HG03175 (cell line): ENCODE measurements at regions not wholly inside any gene's neighbourhood (a gene's known extent, or its start where the extent isn't known, plus 50 kb on each side); places are given as distances from the start of the nearest gene placed in this dataset.
A peak's percentile ranks its signal among the peaks of the same experiment; 100 is the strongest.
"Not testable (repeated sequence)": the region's sequence is repeated elsewhere in the genome, so short reads cannot be mapped to it uniquely, and the experiment has no call there.

Experiments
- ATAC-seq: cut with Tn5 transposase; IDR thresholded peaks from one replicate; pipeline ENCODE4 v1.9.1; 2021; ENCODE audit warnings: mild to moderate bottlenecking, moderate library complexity; ENCODE audit not compliant: unreplicated experiment

DNA sequence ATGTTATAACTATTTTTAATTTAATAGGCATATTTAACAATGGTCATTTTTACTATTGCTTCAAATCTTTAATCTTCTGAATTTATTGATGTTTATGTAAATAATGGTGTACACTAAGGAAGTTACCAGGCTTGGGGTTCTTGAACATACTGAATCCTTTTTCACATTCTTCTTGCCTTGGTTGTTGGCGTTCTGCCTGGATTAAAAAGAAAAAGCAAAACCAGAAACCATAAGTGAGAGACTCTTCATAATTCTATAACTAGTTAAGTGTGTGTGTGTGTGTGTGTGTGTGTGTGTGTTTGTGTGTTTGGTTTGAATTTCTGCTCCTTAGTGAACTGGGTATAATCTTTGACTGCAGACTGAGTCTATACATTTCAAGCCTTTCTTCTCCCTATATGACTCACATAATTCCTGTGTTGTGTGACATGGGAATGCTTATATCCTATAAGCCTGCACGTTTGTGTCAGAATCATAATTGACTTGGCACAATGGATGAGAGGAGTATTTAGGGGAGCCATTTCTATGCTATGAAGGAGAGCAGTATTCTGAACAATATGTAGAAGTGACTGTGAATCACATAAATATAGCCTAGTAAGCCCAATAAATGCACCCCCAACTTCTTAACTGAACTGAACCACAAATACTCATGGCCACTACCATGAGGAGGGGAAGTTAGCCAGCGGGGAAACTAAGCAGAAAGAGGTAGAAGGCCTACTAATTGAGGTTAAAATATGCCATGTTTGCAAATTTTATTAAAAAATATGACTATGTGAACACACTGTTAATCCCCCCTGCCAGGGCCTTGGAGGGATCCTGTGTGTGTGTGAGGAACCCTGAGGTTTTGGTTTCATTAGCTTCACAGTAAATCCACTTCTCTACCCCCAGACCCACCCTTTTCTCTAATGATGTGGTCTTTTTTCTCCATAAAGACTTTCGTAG, 425.5 kb downstream of the BCKDHB start:
- no peak for ATAC-seq

DNA sequence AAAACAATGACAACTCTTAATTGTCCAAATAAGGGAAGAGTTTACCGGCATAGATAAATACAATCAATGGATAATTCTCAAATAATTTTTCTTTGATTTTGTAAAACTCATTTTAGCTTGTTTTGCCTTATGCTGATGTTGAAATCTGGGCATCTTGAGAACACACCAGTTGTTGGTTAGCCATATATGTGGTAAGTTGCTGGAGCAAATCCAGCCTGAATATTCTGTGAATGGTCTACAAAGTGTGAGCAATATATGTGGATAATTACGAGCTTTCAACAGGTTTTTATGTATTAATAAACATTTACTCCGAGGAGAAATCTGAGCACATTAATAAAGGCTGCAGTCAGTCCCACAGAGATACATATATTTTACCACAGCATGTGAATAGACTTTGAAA, 423.6 kb downstream of the BCKDHB start:
- ATAC-seq, result no peak

DNA sequence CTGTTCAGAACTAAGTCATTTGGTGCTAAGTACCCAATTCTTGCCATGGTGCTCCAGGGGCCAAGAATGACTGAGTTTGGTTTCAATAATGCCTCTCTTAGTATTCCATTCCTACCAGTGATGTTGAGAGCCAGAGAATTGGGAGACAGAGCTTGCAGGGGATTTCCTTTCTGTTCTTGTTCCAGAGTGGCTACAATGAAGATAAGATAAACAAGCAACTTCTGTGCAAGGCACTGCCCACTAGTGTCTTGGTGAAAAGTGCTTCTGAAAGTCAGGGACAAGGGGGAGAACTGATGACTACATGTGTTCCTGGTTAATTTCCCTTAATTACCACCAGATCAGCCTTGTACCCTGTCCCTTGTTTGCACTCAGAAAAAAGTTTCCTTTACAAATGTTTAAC, 421.6 kb downstream of the BCKDHB start:
- no peak for ATAC-seq

DNA sequence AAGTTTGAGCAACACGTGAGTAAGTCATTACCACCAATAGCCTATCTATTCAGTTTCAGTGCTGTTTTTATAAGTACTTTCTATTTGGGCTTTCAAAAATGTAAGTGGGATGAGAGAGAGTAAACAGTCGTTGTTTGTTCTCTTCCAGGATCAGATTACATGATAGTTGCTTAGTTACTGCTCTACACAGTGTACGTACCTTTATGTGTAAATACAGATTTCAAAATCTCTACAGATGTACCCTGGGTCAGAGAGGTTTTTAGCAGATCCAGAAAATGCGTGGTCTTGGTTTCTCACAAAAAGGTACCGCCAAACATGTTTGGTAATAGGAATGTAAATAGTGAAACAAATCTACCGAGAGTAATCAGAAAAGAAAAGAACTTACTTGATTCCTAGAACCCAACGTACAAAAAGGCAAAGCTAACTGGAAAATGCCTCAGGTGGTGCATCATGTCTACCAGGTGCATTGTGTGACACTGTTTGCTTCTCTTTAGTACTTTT, 421.1 kb downstream of the BCKDHB start:
- ATAC-seq, result no peak

DNA sequence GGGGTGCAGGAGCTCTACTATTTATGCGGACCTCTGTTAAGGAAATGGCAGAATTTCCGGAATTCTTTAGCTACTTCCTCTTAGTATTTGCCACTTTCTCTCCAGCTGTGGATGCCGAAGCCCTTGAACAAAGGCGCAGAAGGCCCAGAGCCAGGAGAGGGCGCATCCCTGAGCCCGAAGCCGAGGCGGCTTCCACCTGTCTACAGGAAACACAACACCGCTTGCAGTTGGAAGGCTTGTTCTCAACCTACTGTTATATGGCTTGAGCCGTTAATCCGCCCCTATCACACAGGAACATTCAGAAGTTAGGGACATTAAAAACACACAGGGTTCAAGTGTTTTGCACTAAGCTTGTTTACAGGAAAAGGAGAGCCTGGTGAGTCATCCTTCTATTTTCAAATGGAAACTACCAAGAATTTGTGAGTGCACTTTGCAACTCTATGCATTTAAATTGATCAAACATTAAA, 417.1 kb downstream of the BCKDHB start:
- ATAC-seq, result no peak

DNA sequence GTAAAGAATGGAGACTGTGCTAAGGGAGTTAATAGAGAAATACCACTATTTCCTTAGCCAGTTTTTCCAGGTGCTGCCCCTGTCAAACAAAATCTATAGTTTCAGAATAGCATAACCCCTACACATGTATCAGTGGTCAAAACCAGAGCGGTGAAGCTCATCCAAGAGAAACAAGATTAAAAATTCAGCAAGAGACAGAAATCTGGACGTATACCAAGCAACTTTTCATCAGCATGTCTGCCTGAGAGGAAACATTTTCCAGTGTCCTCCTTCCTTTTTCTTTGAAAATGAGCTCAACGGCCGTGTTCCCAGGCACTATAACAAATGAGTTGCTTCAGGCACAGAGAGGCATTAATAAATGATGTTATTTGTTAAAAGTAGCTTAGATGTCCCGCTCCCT, 416.5 kb downstream of the BCKDHB start:
- no peak for ATAC-seq

DNA sequence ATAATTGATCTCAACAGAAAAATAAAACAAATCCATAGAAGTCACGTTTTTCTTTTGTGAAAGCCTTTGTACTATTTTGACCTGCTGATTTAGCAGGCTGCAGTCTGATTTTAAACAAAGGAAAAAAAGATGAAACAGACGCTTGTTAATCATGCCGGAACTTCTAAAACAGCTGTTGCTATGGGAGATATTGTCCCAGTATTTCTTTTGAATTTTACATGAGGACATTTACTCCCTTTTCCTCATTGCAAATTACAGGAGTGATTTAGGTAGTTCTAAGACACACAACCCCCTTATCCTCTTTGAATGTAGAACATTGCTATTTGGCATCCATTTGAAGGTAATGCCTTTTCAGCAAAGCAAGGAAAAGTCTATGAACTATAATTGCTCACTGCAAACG, 416.1 kb downstream of the BCKDHB start:
- no peak for ATAC-seq

DNA sequence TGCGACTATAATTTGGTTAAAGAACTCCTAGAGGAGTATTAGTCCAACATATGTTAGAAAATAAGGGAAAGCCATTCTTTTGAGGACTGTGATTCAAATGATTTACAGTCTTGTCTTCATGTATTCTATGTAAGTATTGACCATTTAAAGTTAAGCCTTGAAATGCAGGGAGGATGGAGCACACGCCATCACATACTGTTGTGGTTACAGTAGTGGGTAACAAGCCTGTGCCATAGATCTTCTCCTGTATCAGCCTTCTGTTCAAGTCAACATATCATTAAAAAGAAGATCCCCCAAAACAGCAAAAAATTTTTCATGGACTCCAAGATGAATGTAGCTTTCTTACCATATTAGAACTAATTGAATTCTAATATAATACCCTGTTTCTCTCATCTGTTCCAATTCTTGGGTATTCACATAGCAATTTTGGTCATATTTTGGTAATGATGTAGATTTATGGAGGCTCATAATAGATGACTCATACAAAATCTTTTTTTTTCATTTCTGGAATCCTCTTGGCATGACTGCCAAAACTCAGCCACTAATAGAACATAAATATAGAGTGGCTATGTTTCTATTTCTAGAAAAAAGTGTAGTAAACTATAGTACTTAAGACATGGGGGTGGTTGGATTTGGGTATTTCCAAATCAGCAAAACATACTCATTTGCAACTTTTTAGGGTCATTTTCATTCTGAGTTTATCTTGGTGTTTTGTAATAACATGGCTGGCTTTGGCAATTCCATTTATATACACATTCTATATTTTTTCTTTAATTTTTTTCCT, 413.5 kb downstream of the BCKDHB start:
- ATAC-seq, result no peak

DNA sequence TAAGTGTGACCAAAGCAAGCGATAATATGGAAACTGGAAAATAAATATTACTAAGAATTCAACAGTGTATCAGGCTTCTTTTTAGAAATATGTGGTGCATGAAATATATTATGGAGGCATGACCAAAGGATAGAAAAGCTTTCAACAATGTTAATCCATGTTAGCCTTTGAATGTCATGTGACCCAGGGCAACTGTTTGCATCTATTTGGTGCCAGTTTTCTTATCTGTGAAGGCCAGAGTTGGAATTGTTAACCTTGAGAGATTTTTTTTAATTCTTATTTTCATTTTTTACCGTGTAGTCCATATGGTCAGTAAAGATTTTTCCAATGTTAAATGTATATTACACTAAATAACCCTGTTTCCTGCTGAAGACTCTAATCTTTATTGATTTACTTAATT, 411.1 kb downstream of the BCKDHB start:
- no peak for ATAC-seq

DNA sequence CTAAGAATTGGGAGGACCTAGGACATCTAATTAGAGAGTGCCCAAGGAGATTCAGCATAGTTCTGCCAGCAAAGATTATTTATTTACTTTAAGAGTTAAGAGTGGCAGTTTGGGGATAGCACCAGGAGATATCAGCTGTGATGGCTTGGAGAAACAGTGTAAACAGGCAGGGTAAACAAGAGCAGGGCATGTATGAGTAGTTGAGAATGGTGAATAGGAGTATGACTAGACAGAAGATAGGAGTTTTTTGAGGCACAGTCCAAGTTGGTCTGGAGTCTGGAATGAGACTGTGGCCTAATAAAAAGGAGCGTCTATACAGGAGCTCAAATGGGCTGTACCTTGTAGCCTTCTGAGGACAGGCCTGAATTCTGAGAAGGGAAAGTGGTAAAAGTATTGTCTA, 404.1 kb downstream of the BCKDHB start:
- ATAC-seq, result not testable (repeated sequence)

DNA sequence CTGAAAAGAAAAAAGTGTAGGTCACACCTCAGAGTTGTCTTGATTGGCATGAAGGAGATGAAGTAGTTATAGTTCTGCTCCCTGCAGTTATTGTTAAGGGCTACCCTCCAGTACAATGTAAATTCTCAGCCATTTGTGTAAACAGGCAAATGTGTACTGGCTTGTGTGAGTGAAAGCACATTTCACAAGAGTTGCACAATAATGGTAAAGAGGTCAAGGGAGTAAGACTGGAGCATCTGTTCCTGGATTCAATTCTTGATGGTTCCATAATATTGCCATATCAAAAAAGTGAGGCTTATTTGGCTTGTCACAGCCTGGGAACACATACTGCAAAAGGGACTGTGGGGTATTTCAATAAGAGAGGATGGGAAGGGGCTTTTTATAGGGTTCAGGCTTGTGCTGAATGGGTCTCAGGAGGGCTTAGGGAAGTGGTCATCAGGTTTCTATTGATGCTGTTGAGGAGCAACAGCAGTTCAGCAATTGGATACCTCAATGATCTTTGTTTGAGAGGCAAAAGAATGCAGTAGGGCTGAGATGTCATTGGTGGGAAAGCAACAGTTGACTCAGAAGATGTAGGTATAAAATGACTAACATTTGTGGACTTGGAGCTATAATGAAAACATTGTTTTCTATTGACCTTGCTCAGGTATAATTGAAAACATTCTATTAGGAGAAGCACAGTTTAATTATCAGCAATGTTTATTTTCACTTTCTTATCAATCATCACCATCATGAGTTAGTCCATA, 402.6 kb downstream of the BCKDHB start:
- ATAC-seq, result no peak

DNA sequence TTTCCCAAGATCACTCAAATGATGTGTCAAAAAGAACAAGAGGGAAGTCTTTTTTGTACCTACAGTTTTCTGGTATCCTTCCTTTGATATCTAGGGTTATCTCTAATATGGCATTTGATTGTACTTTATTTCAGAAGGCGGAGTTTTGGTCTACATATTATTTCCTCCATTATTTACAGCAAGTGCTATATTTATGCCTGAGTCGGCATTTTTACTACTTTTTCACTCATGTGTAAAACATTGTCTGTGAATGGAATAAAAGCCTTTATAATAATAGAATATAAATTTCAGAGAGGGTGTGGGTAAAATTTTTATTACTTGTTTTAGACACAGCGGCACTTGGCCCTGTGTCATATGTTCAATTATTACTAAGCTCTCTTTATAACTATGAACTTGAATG, 398.4 kb downstream of the BCKDHB start:
- ATAC-seq, result no peak

DNA sequence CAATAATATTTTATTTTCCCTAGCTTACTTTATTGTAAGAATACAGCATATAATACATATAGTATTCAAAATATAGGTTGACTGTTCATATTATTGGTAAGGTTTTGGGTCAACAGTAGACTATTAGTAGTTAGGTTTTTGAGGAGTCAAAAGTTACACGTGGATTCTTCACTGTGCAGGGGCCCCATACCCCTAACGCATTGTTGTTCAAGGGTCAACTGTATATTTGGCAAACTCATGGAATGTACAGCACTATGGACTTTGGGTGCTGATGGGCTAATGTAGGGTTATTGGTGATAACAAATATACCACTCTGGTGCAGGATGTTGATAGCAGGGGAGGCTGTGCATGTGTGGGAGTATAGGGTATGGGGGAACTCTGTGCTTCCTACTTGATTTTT, 397.2 kb downstream of the BCKDHB start:
- no peak for ATAC-seq

DNA sequence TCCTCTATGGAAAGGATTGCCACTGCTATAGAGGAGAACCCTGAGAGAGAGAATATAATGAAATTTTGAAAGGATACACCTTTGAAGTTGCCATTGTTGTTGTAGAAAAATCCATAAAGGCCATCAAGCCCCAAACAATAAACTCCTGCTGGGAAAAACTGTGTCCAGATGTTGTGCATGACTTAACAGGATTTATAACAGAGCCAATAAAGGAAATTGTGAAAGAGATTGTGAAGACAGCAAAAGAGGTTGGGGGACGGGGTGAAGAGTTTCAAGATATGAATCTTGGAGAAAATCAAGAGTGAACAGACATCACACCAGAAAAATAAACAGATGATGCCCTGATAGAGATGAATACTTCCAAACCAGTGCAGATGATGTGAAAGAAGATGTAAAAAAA, 396.4 kb downstream of the BCKDHB start:
- ATAC-seq, result no peak

DNA sequence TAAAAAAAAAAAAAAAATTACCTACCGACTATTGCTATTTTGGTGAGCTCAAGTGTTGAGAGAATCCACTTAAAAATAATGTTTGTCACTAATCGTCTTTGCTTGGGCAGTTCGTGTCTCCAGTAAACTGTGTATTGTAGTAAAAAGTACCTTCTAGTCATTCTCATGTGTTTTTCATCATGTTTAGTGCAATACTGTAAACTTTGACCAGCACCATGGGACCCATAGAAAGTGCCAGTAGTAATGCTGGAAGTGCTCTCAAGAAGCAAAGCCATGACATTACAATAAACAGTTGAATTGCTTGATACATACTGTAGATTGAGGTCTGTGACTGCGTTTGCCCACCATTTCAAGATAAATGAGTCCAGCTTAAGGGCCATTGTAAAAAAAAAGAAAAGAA, 395.2 kb downstream of the BCKDHB start:
- ATAC-seq, result no peak

DNA sequence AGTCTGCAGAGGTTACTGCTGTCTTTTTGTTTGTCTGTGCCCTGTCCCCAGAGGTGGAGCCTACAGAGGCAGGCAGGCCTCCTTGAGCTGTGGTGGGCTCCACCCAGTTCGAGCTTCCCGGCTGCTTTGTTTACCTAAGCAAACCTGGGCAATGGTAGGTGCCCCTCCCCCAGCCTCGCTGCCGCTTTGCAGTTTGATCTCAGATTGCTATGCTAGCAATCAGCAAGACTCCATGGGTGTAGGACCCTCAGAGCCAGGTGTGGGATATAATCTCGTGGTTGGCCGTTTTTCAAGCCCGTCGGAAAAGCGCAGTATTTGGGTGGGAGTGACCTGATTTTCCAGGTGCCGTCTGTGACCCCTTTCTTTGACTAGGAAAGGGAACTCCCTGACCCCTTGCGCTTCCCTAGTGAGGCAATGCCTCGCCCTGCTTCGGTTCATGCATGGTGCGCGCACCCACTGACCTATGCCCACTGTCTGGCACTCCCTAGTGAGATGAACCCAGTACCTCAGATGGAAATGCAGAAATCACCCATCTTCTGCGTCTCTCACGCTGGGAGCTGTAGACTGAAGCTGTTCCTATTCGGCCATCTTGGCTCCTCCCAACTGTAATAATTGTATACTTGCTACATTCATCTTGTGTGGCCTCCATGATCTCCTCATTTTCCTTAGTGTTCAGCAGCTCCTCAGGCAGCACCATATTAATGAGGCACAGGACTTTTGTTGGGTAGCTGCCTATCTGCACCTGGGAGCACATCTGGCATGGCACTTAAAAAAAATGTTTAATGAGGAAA, 391.4 kb downstream of the BCKDHB start:
- not testable (repeated sequence) for ATAC-seq

DNA sequence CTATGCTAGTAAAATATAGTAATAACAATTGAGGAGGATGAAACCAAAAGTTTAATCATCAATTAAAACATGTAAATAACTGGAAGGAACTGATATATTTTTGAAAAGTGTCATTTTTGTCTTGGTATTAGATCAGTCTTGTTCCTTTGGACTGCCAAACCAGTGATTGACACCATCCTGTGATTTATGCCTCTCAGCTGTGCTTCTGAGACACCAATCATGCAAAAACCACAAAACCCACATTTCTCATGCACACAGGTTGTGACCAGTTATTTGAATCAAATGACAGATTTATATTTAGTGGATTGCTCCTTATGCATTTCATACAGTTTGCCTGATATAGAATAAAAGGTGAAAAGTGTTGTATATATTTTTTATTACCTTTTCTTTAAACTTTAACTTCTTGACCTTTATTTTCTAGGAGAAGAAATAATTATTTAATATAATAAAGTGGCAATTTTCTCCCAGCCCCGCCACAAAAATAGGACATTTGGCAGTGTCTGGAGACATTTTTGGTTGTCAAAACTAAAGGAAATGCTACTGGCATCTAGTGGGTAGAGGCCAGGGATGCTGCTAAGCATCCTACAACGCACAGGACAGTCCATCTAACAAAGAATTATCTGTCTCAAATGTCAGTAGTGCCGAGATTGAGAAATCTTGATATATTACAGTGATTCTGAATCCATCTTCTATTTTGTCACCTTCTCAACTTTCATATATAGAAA, 383.6 kb downstream of the BCKDHB start:
- ATAC-seq, result peak; percentile 58

DNA sequence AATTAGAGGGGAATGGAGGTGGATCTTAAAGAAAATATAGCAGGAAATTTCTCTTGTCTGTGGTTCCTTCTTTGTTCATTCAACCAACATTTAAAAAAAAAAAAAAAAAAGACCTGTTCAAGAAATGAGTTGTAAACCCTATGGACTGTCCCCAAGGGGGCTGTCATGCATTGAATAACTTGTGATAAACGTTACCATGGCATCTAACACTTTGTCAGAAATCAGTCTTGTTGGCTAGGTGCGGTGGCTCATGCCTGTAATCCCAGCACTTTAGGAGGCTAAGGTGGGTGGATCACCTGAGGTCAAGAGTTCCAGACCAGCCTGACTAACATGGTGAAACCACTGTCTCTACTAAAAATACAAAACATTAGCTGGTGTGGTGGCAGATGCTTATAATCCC, 381.7 kb downstream of the BCKDHB start:
- peak; percentile 46 for ATAC-seq

DNA sequence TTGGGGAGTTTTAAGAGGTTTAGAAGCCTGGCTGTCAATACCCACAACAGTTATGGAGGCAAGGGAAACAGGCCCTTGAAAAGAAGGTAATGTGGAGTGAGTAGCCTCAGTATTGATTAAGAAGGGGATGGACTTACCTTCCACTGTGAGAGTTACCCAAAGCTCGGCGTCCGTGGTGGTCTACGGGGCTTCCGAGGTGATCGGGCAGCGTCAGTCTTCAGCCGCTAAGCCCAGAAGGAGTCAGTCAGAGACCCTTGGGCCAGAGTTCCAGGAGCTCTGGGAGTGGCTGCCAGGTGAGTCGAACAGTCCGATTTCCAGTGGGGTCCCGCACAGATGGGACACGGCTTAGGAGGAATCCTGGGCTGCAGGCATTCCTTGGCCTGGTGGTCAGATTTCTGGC, 379.0 kb downstream of the BCKDHB start:
- ATAC-seq, result not testable (repeated sequence)

DNA sequence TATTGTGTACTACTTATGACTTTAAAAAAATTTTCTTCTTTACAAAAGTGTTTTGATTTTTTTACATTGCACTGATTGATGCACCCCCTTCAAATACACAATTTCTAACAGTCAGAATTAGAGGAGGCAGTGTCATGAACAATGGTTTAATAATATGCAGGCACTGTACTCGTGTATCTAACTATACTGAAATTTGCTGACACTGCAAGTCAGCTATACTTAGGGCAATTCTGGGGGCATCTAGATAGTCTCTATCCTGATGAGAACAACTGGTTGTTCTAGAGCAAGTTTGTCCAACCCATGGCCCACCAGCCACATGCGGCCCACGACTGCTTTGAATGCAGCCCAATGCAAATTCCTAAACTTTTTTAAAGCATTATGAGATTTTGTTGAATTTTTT, 375.6 kb downstream of the BCKDHB start:
- no peak for ATAC-seq
